DOHH2 (cell line): ENCODE measurements at regions not wholly inside any gene's neighbourhood (a gene's known extent, or its start where the extent isn't known, plus 50 kb on each side); places are given as distances from the start of the nearest gene placed in this dataset.

Source experiments
- H3F3A ChIP-seq: fragments of 200-600 bp; sonication (generic), shearing (Covaris generic); 2 replicates; pipeline ENCODE4 v1.6.0; 2016; ENCODE audit warnings: antibody characterized with exemption, mild to moderate bottlenecking; ENCODE audit not compliant: control insufficient read depth, insufficient read depth
- H3K27ac ChIP-seq: fragments of 200-600 bp; sonication (generic); 2 replicates; pipeline ENCODE4 v1.5.1; 2014; ENCODE audit warnings: low read depth, mild to moderate bottlenecking, low read length, moderate library complexity
- H3K27me3 ChIP-seq: fragments of 200-600 bp; sonication (generic); 2 replicates; pipeline ENCODE4 v1.6.1; 2014; ENCODE audit warnings: mild to moderate bottlenecking, low read length, mixed read lengths; ENCODE audit not compliant: control insufficient read depth
- H3K36me3 ChIP-seq: fragments of 200-600 bp; sonication (generic); 2 replicates; pipeline ENCODE4 v1.6.1; 2014; ENCODE audit warnings: mild to moderate bottlenecking, low read length, moderate library complexity, mixed read lengths; ENCODE audit not compliant: control insufficient read depth
- H3K4me1 ChIP-seq: fragments of 200-600 bp; sonication (generic); 2 replicates; pipeline ENCODE4 v1.6.1; 2014; ENCODE audit warnings: mild to moderate bottlenecking, low read length, mixed read lengths; ENCODE audit not compliant: control insufficient read depth
- H3K4me2 ChIP-seq: fragments of 200-600 bp; sonication (generic); 2 replicates; pipeline ENCODE4 v1.6.0; 2014; ENCODE audit warnings: mild to moderate bottlenecking, low read length, moderate library complexity
- H3K4me3 ChIP-seq: fragments of 200-600 bp; sonication (generic); 2 replicates; pipeline ENCODE4 v1.5.1; 2014; ENCODE audit warnings: mild to moderate bottlenecking, low read length, mixed read lengths
- H3K79me2 ChIP-seq: fragments of 200-600 bp; sonication (generic); 2 replicates; pipeline ENCODE4 v1.6.1; 2014; ENCODE audit warnings: mild to moderate bottlenecking, low read length, mixed read lengths; ENCODE audit not compliant: control insufficient read depth
- H3K9me2 ChIP-seq: fragments of 200-600 bp; sonication (generic); replicated peaks from 2 replicates; pipeline ENCODE4 v1.6.1; 2014; ENCODE audit warnings: mild to moderate bottlenecking, low read length, mixed read lengths; ENCODE audit not compliant: control insufficient read depth
- H3K9me3 ChIP-seq: fragments of 200-600 bp; sonication (generic); 2 replicates; pipeline ENCODE4 v1.6.1; 2014; ENCODE audit warnings: antibody characterized with exemption, low read length, mixed read lengths; ENCODE audit not compliant: control insufficient read depth, insufficient read depth
- H4K20me1 ChIP-seq: fragments of 200-600 bp; sonication (generic); 2 replicates; pipeline ENCODE4 v1.6.0; 2014; ENCODE audit warnings: low read depth, mild to moderate bottlenecking, antibody characterized with exemption, low read length, moderate library complexity; ENCODE audit not compliant: control insufficient read depth, insufficient read depth
- CTCF ChIP-seq: fragments of 200-600 bp; sonication (generic); IDR thresholded peaks from one replicate; pipeline ENCODE4 v1.5.1; 2014; ENCODE audit warnings: antibody characterized with exemption, mild to moderate bottlenecking, low read depth, low read length; ENCODE audit not compliant: poor library complexity, severe bottlenecking
- EZH2phosphoT487 ChIP-seq: fragments of 200-600 bp; sonication (generic); IDR thresholded peaks from 2 replicates; pipeline ENCODE4 v1.6.1; 2017; ENCODE audit warnings: borderline replicate concordance, mild to moderate bottlenecking, antibody characterized with exemption, low read length, moderate library complexity, mixed read lengths

GRCh38 chr13:76319921-76320320 is 566.3 kb downstream of the KCTD12 start:
- Histone ChIP-seq H3K9me3 (no peaks in the 10 kb centered on the region; the same call in 1 of the 2 replicates), H3K9me2 (no peaks in the 10 kb centered on the region), H3K36me3 (no peaks in the 10 kb centered on the region), H3K27ac (no peak overlapping the region), H3K79me2 (no peaks in the 10 kb centered on the region), H3K4me1 (no peaks in the 10 kb centered on the region), H3K4me3 (no peak overlapping the region), H3F3A (no peaks in the 10 kb centered on the region), H4K20me1 (no peaks in the 10 kb centered on the region), H3K4me2 (no peak overlapping the region), H3K27me3 (no peaks in the 10 kb centered on the region)
- no peak for TF ChIP-seq CTCF
- TF ChIP-seq EZH2phosphoT487, result no peak

- Histone ChIP-seq H3K4me1 (no peaks in the 10 kb centered on the region), H4K20me1 (no peaks in the 10 kb centered on the region), H3K4me3 (no peak overlapping the region), H3K4me2 (no peak overlapping the region), H3K79me2 (no peaks in the 10 kb centered on the region), H3K9me3 (no peaks in the 10 kb centered on the region; the same call in 1 of the 2 replicates), H3K36me3 (no peaks in the 10 kb centered on the region), H3F3A (no peaks in the 10 kb centered on the region), H3K27ac (no peak overlapping the region), H3K27me3 (no peaks in the 10 kb centered on the region), H3K9me2 (no peaks in the 10 kb centered on the region)
- TF ChIP-seq CTCF, result no peak
- no peak for TF ChIP-seq EZH2phosphoT487
These were observed 569.1 kb downstream of the KCTD12 start for GRCh38 chr13:76316998-76317527.

- Histone ChIP-seq H3K4me1 (no peaks in the 10 kb centered on the region), H3K9me2 (no peaks in the 10 kb centered on the region), H3K27me3 (no peaks in the 10 kb centered on the region), H3F3A (no peaks in the 10 kb centered on the region), H3K4me2 (no peak overlapping the region), H3K27ac (no peak overlapping the region), H4K20me1 (no peaks in the 10 kb centered on the region), H3K79me2 (no peaks in the 10 kb centered on the region), H3K36me3 (no peaks in the 10 kb centered on the region), H3K4me3 (no peak overlapping the region), H3K9me3 (no peaks in the 10 kb centered on the region)
- TF ChIP-seq EZH2phosphoT487 (no peak), CTCF (no peak)
These were observed 571.7 kb downstream of the KCTD12 start for GRCh38 chr13:76314495-76314894.
